ENCODE measurements at regions not wholly inside any gene's neighbourhood (a gene's known extent, or its start where the extent isn't known, plus 50 kb on each side); places are given as distances from the start of the nearest gene placed in this dataset.
"Not testable (repeated sequence)": the region's sequence is repeated elsewhere in the genome, so short reads cannot be mapped to it uniquely, and the experiment has no call there.

GRCh38 chr5:177664737-177665136 is 64.8 kb downstream of the B4GALT7 start:
- H3K36me3 Mint-ChIP-seq: peaks cover 17% of the 10 kb centered on the region

GRCh38 chr5:177665172-177665571 is 65.2 kb downstream of the B4GALT7 start:
- DNase-seq; H3K9me3 Mint-ChIP-seq; H3K27me3 Mint-ChIP-seq; ATAC-seq (ENCODE audit: low read depth); H3K4me1 Mint-ChIP-seq; H3K4me3 Mint-ChIP-seq; H3K27ac Mint-ChIP-seq; POLR2A ChIA-PET: not testable (repeated sequence)
- peaks cover 13% of the 10 kb centered on the region for H3K36me3 Mint-ChIP-seq

More at GRCh38 chr5:177664737-177665136, 64.8 kb downstream of the B4GALT7 start:
- H3K27me3 Mint-ChIP-seq; ATAC-seq (ENCODE audit: low read depth); H3K9me3 Mint-ChIP-seq; POLR2A ChIA-PET; H3K4me3 Mint-ChIP-seq; H3K4me1 Mint-ChIP-seq; H3K27ac Mint-ChIP-seq; DNase-seq: not testable (repeated sequence)

- POLR2A ChIA-PET; H3K4me1 Mint-ChIP-seq; ATAC-seq (ENCODE audit: low read depth); H3K9me3 Mint-ChIP-seq; H3K36me3 Mint-ChIP-seq; H3K27me3 Mint-ChIP-seq; H3K27ac Mint-ChIP-seq; H3K4me3 Mint-ChIP-seq; DNase-seq: not testable (repeated sequence)
These were observed 66.0 kb downstream of the B4GALT7 start for GRCh38 chr5:177665960-177666359.

GRCh38 chr5:177671035-177671754 is 71.3 kb downstream of the B4GALT7 start:
- H3K4me3 Mint-ChIP-seq, H3K4me1 Mint-ChIP-seq, H3K9me3 Mint-ChIP-seq, H3K36me3 Mint-ChIP-seq, H3K27ac Mint-ChIP-seq, H3K27me3 Mint-ChIP-seq, POLR2A ChIA-PET: not testable (repeated sequence)
- peak; percentile 41 for ATAC-seq (ENCODE audit: low read depth)
- DNase-seq: peak; percentile 40

GRCh38 chr5:177671755-177672690 is 72.1 kb downstream of the B4GALT7 start:
- H3K36me3 Mint-ChIP-seq, H3K9me3 Mint-ChIP-seq, H3K27me3 Mint-ChIP-seq, H3K4me1 Mint-ChIP-seq, H3K4me3 Mint-ChIP-seq, H3K27ac Mint-ChIP-seq, POLR2A ChIA-PET: not testable (repeated sequence)
- DNase-seq (peak; percentile 78), ATAC-seq (ENCODE audit: low read depth) (peak; percentile 69)
